OCI-M1 (cell line): ENCODE measurements at regions not wholly inside any gene's neighbourhood (a gene's known extent, or its start where the extent isn't known, plus 50 kb on each side); places are given as distances from the start of the nearest gene placed in this dataset.
A peak's percentile ranks its signal among the peaks of the same experiment; 100 is the strongest.
"Not testable (repeated sequence)": the region's sequence is repeated elsewhere in the genome, so short reads cannot be mapped to it uniquely, and the experiment has no call there.

Source experiments
- DNase-seq: peaks from one replicate; lab custom pipeline; 2025; lab: John Stamatoyannopoulos, UW

- peak; percentile 62 for DNase-seq
Measured at GRCh38 chr11:24386546-24387397, 110.1 kb upstream of the LUZP2 start.

GRCh38 chr11:24389575-24389974 lies 107.3 kb upstream of the LUZP2 start:
- DNase-seq = no peak

GRCh38 chr11:24390016-24390415 lies 106.8 kb upstream of the LUZP2 start:
- DNase-seq = no peak

- DNase-seq = no peak
Measured at GRCh38 chr11:24390762-24391161, 106.1 kb upstream of the LUZP2 start.

- peak; percentile 27 for DNase-seq
Measured at GRCh38 chr11:24391167-24391566, 105.7 kb upstream of the LUZP2 start.

- no peak for DNase-seq
Measured at GRCh38 chr11:24400059-24400665, 96.7 kb upstream of the LUZP2 start.

GRCh38 chr11:24406389-24406788 lies 90.5 kb upstream of the LUZP2 start:
- no peak for DNase-seq

GRCh38 chr11:24406980-24407379 lies 89.9 kb upstream of the LUZP2 start:
- DNase-seq = no peak

GRCh38 chr11:24407733-24408132 lies 89.1 kb upstream of the LUZP2 start:
- DNase-seq = no peak

GRCh38 chr11:24408202-24408601 lies 88.7 kb upstream of the LUZP2 start:
- peak; percentile 61 for DNase-seq

GRCh38 chr11:24411791-24412190 lies 85.1 kb upstream of the LUZP2 start:
- DNase-seq = no peak

GRCh38 chr11:24412722-24413121 lies 84.1 kb upstream of the LUZP2 start:
- DNase-seq = no peak

GRCh38 chr11:24413391-24413790 lies 83.5 kb upstream of the LUZP2 start:
- peak; percentile 46 for DNase-seq

GRCh38 chr11:24415955-24416636 lies 80.8 kb upstream of the LUZP2 start:
- not testable (repeated sequence) for DNase-seq

GRCh38 chr11:24421766-24422165 lies 75.1 kb upstream of the LUZP2 start:
- no peak for DNase-seq

GRCh38 chr11:24422376-24422775 lies 74.5 kb upstream of the LUZP2 start:
- DNase-seq = no peak

GRCh38 chr11:24437123-24437522 lies 59.7 kb upstream of the LUZP2 start:
- DNase-seq = no peak
